Mesendoderm (in vitro differentiated cells): ENCODE measurements at regions not wholly inside any gene's neighbourhood (a gene's known extent, or its start where the extent isn't known, plus 50 kb on each side); places are given as distances from the start of the nearest gene placed in this dataset.

ENCODE experiments used
- DNase-seq: peaks from one replicate; pipeline ENCODE4 v3.0.0; 2013
- H2AK5ac ChIP-seq: 2 replicates; pipeline ENCODE4 v1.6.1; 2013; ENCODE audit warnings: low read length, inconsistent platforms
- H2BK120ac ChIP-seq: 2 replicates; pipeline ENCODE4 v1.6.1; 2013; ENCODE audit warnings: low read depth, mild to moderate bottlenecking, low read length, moderate library complexity, mixed read lengths
- H2BK15ac ChIP-seq: replicated peaks from 2 replicates; pipeline ENCODE4 v1.6.1; 2013; ENCODE audit warnings: low read depth, mild to moderate bottlenecking, moderate library complexity
- H2BK5ac ChIP-seq: 2 replicates; pipeline ENCODE4 v1.6.1; 2013; ENCODE audit warnings: low read length, inconsistent platforms
- H3K18ac ChIP-seq: 2 replicates; pipeline ENCODE4 v1.6.1; 2013; ENCODE audit warnings: mild to moderate bottlenecking, low read length, mixed read lengths
- H3K23ac ChIP-seq: one replicate; pipeline ENCODE4 v1.6.1; 2013; ENCODE audit warnings: low read length
- H3K27ac ChIP-seq: 2 replicates; pipeline ENCODE4 v1.5.1; 2013; ENCODE audit warnings: low read depth, mild to moderate bottlenecking, inconsistent platforms, low read length, moderate library complexity
- H3K27me3 ChIP-seq: 2 replicates; pipeline ENCODE4 v1.6.1; 2013; ENCODE audit warnings: low read length, control low read depth, mild to moderate bottlenecking, inconsistent platforms; ENCODE audit not compliant: insufficient read depth, poor library complexity
- H3K36me3 ChIP-seq: 2 replicates; pipeline ENCODE4 v1.6.1; 2013; ENCODE audit warnings: low read length, inconsistent platforms; ENCODE audit not compliant: control insufficient read depth, insufficient read depth
- H3K4ac ChIP-seq: one replicate; pipeline ENCODE4 v1.6.1; 2013; ENCODE audit warnings: low read depth, mild to moderate bottlenecking, low read length, moderate library complexity
- H3K4me1 ChIP-seq: 2 replicates; pipeline ENCODE4 v1.6.1; 2013; ENCODE audit warnings: low read depth, low read length, inconsistent platforms; ENCODE audit not compliant: control insufficient read depth
- H3K4me2 ChIP-seq: 2 replicates; pipeline ENCODE4 v1.6.1; 2013; ENCODE audit warnings: low read length
- H3K4me3 ChIP-seq: 2 replicates; pipeline ENCODE4 v1.5.1; 2013; ENCODE audit warnings: mild to moderate bottlenecking, low read length
- H3K56ac ChIP-seq: one replicate; pipeline ENCODE4 v1.6.1; 2013; ENCODE audit warnings: low read length
- H3K79me1 ChIP-seq: 2 replicates; pipeline ENCODE4 v1.6.1; 2013; ENCODE audit warnings: low read length, inconsistent platforms
- H3K79me2 ChIP-seq: 2 replicates; pipeline ENCODE4 v1.6.1; 2013; ENCODE audit warnings: mild to moderate bottlenecking, low read length; ENCODE audit not compliant: control insufficient read depth, insufficient read depth
- H3K9ac ChIP-seq: 2 replicates; pipeline ENCODE4 v1.6.1; 2013; ENCODE audit warnings: low read length, inconsistent platforms
- H4K5ac ChIP-seq: one replicate; pipeline ENCODE4 v1.6.1; 2013; ENCODE audit warnings: low read length
- H4K8ac ChIP-seq: one replicate; pipeline ENCODE4 v1.6.1; 2013; ENCODE audit warnings: low read depth, mild to moderate bottlenecking, control low read depth, low read length, moderate library complexity
- WGBS: extraction: QIAGEN DNeasy Blood & Tissue Kit; methylation state at CpG from one replicate; pipeline ENCODE4 v1.1.7; 2013; ENCODE audit warnings: low lambda C conversion rate, missing lambda C conversion rate; ENCODE audit not compliant: insufficient coverage; ENCODE audit errors: extremely low coverage; 5-methylcytosine and 5-hydroxymethylcytosine counted together

DNA sequence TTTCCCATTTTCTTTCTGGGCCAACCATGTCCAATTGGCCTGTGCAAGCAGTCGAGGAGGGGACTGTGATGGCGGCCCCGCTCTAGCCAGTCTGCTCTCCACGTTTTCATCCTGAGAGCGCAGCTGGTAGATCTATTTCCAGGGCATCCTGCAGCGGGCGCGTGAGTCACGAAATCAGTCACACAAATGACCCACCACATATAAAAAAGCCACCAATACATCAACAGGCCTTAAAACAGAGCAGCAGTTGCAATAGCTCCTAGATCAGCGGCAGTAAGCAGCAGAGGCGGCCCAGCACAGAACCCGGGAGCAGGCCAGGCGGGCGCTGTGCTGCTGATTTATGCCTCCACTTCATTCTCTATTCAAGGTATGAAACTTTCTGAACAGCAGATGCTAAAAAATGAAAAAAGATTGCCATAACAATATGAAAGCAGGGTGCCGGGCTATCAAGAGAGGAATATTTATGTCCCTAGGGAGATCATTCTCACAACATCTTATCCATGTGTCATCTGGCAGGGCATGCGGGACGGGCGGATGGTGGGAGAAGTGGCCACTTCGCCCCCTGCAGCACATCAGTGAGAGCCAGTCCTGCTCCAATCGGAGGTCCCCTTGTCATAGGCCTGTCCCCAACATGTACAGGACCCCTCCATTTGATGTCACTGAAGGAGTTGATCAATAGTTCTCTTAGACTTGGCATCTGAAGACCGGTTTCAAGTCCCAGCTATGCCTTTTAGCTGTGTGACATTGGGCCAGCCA is 98.0 kb upstream of the GPR26 start:
- Histone ChIP-seq H3K9ac (no peak overlapping the region), H3K18ac (no peak overlapping the region)
- DNase-seq: no peak

DNA sequence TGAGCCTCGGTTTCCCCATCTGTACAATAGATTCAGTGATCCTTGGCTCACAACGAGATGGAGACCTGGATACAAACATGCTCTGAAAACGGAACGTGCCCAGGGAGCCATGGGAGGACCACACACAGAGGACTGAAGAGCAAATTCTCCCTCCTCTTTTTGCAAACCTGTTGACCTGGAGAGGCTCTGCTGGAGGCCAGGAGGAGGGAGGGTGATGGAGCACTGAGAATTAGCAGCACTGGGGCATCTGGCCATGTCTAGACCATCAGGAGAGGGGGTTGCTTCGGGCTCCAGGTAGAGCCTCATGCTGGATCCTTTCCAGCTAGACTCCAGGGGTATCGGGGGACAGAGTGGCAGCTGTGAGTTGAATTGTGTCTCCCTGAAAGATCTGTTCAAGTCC is 97.4 kb upstream of the GPR26 start:
- H3K18ac ChIP-seq: no peak overlapping the region
- no peaks in the 10 kb centered on the region for H3K4me1 ChIP-seq
- no CpG with 5 or more reads among the region's 6 CpGs for WGBS
- H2BK120ac ChIP-seq: no peak overlapping the region
- no peak overlapping the region for H2BK5ac ChIP-seq
- no peak overlapping the region for H2AK5ac ChIP-seq
- H3K9ac ChIP-seq: no peak overlapping the region
- H3K27ac ChIP-seq: no peak overlapping the region
- no peaks in the 10 kb centered on the region for H3K79me2 ChIP-seq
- H4K5ac ChIP-seq: no peak overlapping the region
- no peak overlapping the region for H3K4me2 ChIP-seq
- H2BK15ac ChIP-seq: no peak overlapping the region
- no peaks in the 10 kb centered on the region for H3K79me1 ChIP-seq
- H3K56ac ChIP-seq: no peak overlapping the region
- H3K23ac ChIP-seq: no peak overlapping the region
- no peaks in the 10 kb centered on the region for H3K27me3 ChIP-seq
- H4K8ac ChIP-seq: no peak overlapping the region
- DNase-seq: no peak
- H3K4me3 ChIP-seq: no peak overlapping the region
- H3K4ac ChIP-seq: no peak overlapping the region
- H3K36me3 ChIP-seq: no peaks in the 10 kb centered on the region

More for the DNA sequence above, 98.0 kb upstream of the GPR26 start:
- no peaks in the 10 kb centered on the region for H3K79me2 ChIP-seq
- no peak overlapping the region for H3K56ac ChIP-seq
- H2BK5ac ChIP-seq: no peak overlapping the region
- no peaks in the 10 kb centered on the region for H3K36me3 ChIP-seq
- no peaks in the 10 kb centered on the region for H3K79me1 ChIP-seq
- H3K4ac ChIP-seq: no peak overlapping the region
- H3K4me3 ChIP-seq: no peak overlapping the region
- no peak overlapping the region for H4K8ac ChIP-seq
- no peak overlapping the region for H2BK120ac ChIP-seq
- H2BK15ac ChIP-seq: no peak overlapping the region
- H3K4me1 ChIP-seq: no peaks in the 10 kb centered on the region
- no CpG with 5 or more reads among the region's 21 CpGs for WGBS
- H3K4me2 ChIP-seq: no peak overlapping the region
- no peak overlapping the region for H2AK5ac ChIP-seq
- no peak overlapping the region for H3K27ac ChIP-seq
- H4K5ac ChIP-seq: no peak overlapping the region
- H3K23ac ChIP-seq: no peak overlapping the region
- no peaks in the 10 kb centered on the region for H3K27me3 ChIP-seq

DNA sequence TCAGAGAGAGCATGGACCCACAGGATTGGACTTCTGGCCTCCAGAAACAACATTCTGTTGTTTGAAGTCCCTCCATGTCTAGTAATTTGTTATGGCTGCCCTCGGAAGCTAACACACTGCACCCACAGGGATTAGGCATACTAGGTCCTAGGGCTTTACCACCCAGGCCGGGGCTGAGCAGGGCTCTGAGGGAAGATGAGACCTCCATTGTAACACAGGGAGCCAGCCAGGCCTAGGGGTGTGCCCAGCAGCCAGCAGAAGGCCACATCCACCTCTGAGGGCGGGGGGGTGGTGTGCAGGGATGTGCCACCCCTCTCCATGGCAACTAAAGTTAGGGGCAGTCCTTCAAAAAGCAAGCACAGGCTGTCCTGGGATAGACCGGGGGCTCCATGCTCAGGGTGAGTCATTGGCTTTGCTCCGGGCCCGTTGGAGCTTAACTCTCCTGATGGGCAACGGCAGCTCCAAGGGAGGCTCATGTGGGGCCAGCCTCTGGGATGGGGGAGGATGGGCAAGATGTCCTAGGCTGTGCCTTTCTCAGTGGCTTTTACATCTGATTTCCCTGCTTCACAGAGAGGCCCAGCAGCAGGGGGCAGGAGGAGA is 96.6 kb upstream of the GPR26 start:
- H2BK5ac ChIP-seq: no peak overlapping the region
- H4K8ac ChIP-seq: no peak overlapping the region
- no peak overlapping the region for H2BK120ac ChIP-seq
- no peak for DNase-seq
- no peak overlapping the region for H3K9ac ChIP-seq
- H3K27me3 ChIP-seq: no peaks in the 10 kb centered on the region
- H4K5ac ChIP-seq: no peak overlapping the region
- H3K36me3 ChIP-seq: no peaks in the 10 kb centered on the region
- H2AK5ac ChIP-seq: no peak overlapping the region
- H3K79me1 ChIP-seq: no peaks in the 10 kb centered on the region
- no peak overlapping the region for H2BK15ac ChIP-seq
- H3K27ac ChIP-seq: no peak overlapping the region
- no peak overlapping the region for H3K4me3 ChIP-seq
- H3K56ac ChIP-seq: no peak overlapping the region
- WGBS: no CpG with 5 or more reads among the region's 7 CpGs
- H3K79me2 ChIP-seq: no peaks in the 10 kb centered on the region
- H3K18ac ChIP-seq: no peak overlapping the region
- no peak overlapping the region for H3K4me2 ChIP-seq
- H3K4ac ChIP-seq: no peak overlapping the region
- no peak overlapping the region for H3K23ac ChIP-seq
- H3K4me1 ChIP-seq: no peaks in the 10 kb centered on the region

DNA sequence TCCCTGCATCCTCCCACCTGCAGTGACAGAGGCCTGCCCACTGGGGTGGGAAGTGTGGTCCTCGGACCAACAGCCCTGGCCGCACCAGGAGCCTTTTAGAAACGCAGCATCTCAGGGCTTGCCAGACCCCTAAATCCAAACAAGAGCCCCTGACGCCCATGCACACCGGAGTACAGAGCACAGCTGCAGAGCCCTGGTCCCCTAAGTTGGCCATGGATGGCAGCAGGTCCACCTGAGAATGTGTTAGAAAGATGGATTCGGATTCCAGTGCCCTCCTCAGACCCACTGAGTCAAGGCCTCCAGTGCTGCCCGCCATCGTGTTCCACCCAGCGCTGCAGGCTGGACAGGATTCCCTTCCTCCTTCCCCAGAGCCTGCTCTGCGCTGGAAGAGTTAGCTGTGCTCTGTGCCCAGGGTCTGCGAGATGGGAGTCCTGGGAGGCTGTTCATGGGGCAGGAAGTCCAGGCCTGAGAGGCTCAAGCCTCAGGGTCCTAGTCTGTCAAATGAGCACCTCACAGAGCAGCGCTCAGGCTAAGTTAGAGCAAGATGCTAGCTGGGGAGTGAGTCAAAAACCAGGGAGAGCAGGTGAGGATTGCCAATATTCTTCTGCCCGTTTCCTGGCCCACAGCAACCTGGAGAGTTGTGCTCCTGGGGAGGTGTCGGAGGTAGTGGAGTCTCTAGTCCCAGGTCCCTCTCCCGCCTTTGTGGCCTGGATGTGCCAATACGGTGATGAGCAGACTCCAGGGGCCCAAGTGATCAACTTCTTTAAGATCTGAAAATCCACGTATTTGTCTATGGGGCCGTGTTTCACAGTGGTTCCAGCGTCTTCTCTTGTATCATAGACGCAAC is 95.9 kb upstream of the GPR26 start:
- Histone ChIP-seq H2BK15ac (no peak overlapping the region), H3K23ac (no peak overlapping the region), H3K4me1 (no peaks in the 10 kb centered on the region), H4K8ac (no peak overlapping the region), H3K36me3 (no peaks in the 10 kb centered on the region), H3K79me1 (no peaks in the 10 kb centered on the region), H4K5ac (no peak overlapping the region), H3K18ac (no peak overlapping the region), H2BK5ac (no peak overlapping the region), H3K27ac (no peak overlapping the region), H3K9ac (no peak overlapping the region), H2AK5ac (no peak overlapping the region), H3K4me3 (no peak overlapping the region), H3K79me2 (no peaks in the 10 kb centered on the region), H3K4me2 (no peak overlapping the region), H2BK120ac (no peak overlapping the region), H3K4ac (no peak overlapping the region), H3K27me3 (no peaks in the 10 kb centered on the region), H3K56ac (no peak overlapping the region)
- no peak for DNase-seq
- WGBS: no CpG with 5 or more reads among the region's 20 CpGs

DNA sequence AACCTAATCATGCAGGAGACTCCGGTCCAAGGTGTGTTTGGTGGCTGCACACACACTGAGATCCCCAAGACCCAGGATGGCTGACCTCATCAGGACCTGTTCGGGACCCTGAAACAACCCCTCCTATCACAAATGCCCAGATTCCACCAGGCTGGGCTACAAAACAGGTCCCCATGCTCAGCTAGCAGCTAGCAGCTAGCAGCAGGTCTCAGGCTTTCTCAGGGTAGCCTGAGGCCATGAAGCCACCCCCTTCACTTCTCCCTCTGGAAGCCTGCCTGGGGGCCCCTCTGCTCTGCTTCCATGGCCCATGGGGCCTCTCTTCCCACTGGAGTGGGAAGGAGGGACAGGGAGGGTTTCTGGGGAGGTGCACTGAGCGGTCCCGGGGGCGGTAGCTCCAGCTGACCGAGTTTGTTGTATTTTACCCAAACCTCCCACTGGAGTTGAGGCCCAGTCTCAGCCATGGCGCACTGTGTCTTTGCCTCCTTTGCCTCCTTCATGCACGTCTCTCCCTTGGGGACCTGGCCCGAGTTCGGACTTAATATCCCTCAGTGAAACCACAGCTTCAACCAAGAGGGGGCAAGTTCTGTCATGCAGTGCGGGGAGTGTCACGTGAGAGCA is 95.1 kb upstream of the GPR26 start:
- no peak overlapping the region for H4K5ac ChIP-seq
- no peak overlapping the region for H3K4ac ChIP-seq
- H3K4me1 ChIP-seq: no peaks in the 10 kb centered on the region
- no peak overlapping the region for H3K27ac ChIP-seq
- H4K8ac ChIP-seq: no peak overlapping the region
- H3K27me3 ChIP-seq: no peaks in the 10 kb centered on the region
- H3K56ac ChIP-seq: no peak overlapping the region
- DNase-seq: no peak
- no peak overlapping the region for H3K9ac ChIP-seq
- no peak overlapping the region for H3K4me3 ChIP-seq
- H3K79me2 ChIP-seq: no peaks in the 10 kb centered on the region
- H2BK5ac ChIP-seq: no peak overlapping the region
- no peak overlapping the region for H2BK15ac ChIP-seq
- no peaks in the 10 kb centered on the region for H3K79me1 ChIP-seq
- no peak overlapping the region for H2AK5ac ChIP-seq
- H3K4me2 ChIP-seq: no peak overlapping the region
- H3K23ac ChIP-seq: no peak overlapping the region
- WGBS: no CpG with 5 or more reads among the region's 12 CpGs
- no peak overlapping the region for H3K18ac ChIP-seq
- H2BK120ac ChIP-seq: no peak overlapping the region
- no peaks in the 10 kb centered on the region for H3K36me3 ChIP-seq
